Kidney epithelial cell (primary cell): ENCODE measurements at regions not wholly inside any gene's neighbourhood (a gene's known extent, or its start where the extent isn't known, plus 50 kb on each side); places are given as distances from the start of the nearest gene placed in this dataset.

ENCODE experiments used
- DNase-seq: peaks from one replicate; pipeline ENCODE4 v3.0.0-alpha.2; 2010; ENCODE audit warnings: low read depth
- H3K27me3 ChIP-seq: 2 replicates; pipeline ENCODE4 v1.6.0; 2011; ENCODE audit warnings: low read length; ENCODE audit not compliant: control insufficient read depth, insufficient read depth
- H3K36me3 ChIP-seq: 2 replicates; pipeline ENCODE4 v1.5.1; 2011; ENCODE audit warnings: low read length; ENCODE audit not compliant: control insufficient read depth, insufficient read depth
- H3K4me3 ChIP-seq: 2 replicates; pipeline ENCODE4 v1.5.1; 2011; ENCODE audit warnings: low read depth, mild to moderate bottlenecking, control low read depth, low read length
- TF ChIP-seq, protein P1 (sequence below): IDR thresholded peaks from 2 replicates; pipeline ENCODE4 v1.5.1; 2011; ENCODE audit warnings: mild to moderate bottlenecking, moderate library complexity, low read length, control low read depth, inconsistent platforms; ENCODE audit not compliant: insufficient read depth, poor library complexity, severe bottlenecking

GRCh38 chr10:4074545-4075407 is 289.8 kb upstream of the KLF6 start:
- DNase-seq = no peak
- no peak overlapping the region for H3K4me3 ChIP-seq
- H3K36me3 ChIP-seq = no peaks in the 10 kb centered on the region
- H3K27me3 ChIP-seq = no peaks in the 10 kb centered on the region
- TF ChIP-seq, protein P1, sequence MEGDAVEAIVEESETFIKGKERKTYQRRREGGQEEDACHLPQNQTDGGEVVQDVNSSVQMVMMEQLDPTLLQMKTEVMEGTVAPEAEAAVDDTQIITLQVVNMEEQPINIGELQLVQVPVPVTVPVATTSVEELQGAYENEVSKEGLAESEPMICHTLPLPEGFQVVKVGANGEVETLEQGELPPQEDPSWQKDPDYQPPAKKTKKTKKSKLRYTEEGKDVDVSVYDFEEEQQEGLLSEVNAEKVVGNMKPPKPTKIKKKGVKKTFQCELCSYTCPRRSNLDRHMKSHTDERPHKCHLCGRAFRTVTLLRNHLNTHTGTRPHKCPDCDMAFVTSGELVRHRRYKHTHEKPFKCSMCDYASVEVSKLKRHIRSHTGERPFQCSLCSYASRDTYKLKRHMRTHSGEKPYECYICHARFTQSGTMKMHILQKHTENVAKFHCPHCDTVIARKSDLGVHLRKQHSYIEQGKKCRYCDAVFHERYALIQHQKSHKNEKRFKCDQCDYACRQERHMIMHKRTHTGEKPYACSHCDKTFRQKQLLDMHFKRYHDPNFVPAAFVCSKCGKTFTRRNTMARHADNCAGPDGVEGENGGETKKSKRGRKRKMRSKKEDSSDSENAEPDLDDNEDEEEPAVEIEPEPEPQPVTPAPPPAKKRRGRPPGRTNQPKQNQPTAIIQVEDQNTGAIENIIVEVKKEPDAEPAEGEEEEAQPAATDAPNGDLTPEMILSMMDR = no peak

DNA sequence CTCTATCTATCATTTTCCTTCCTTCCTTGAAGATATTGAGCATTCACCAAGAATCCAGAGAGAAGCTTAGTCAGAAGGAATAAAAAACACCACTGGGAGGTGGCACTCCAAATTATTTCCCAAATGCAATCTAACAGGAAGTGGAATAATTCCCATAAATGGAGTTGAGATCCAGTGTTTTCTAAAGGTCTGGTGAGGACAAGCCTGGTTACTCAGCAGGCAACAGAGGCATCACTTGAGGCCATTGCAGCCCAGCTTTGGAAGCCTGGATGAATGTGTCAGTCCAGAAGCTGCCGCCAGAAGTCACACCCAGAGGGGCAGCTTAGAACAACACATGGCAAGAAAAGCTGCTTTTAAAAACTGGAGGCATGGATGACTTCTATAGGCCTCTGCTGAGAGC is 288.9 kb upstream of the KLF6 start:
- Histone ChIP-seq H3K27me3 (no peaks in the 10 kb centered on the region), H3K4me3 (no peak overlapping the region), H3K36me3 (no peaks in the 10 kb centered on the region)
- TF ChIP-seq, protein P1 = no peak
- DNase-seq = peak; percentile 7

DNA sequence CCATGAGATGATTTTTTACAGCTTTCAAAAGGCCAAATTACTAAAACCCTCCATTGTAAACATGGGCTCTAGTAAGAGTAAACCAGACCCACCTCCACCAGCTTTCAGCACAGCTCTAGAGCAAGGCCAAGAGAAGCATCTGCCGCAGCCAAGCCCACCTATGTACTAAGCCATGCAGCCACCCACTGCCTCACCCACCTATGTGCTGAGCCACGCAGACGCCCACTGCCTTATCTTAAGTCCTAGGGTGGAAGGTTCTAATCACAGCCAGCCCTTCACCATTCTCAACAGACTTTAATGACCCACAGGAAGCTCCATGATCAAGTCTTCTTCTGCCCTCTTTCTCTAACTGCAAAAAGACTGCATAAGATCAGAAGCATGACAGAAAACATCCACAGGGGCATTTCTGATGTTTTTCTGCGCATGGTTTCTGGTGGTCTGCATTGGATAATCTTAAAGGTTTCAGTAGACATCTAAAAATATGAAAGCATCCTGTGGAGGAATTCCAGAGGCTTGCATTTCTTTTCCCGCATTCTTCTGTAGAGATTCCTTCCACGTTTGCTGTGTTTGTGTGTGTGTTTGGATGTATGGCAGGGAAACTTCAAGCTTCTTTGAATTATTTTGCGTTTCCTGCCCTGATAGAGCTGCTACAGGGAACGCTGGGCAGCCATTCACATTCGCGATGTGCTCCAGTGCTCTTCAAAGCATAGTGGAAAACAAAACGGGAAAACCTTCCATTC is 286.1 kb upstream of the KLF6 start:
- Histone ChIP-seq H3K27me3 (no peaks in the 10 kb centered on the region), H3K4me3 (no peak overlapping the region), H3K36me3 (no peaks in the 10 kb centered on the region)
- DNase-seq = no peak
- TF ChIP-seq, protein P1 = no peak

DNA sequence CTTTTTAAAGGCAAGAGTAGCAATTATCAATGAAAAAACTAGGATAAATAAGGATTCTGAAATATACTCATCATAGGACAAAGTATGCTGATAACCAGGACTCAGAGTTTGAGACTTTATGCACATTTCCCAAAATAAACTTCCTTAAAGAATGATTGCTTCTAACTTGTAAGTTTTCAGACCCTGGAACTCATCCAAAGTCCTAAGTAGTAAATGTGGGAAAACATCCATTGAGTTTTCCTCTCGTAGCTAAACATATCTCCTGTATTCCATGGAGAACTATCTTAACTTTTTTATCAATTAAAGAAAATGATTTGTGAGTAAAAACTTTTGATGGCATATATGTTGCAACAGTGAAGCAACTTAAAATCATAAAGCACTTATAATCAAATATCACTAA is 285.2 kb upstream of the KLF6 start:
- H3K36me3 ChIP-seq = no peaks in the 10 kb centered on the region
- TF ChIP-seq, protein P1 = no peak
- no peak for DNase-seq
- no peaks in the 10 kb centered on the region for H3K27me3 ChIP-seq
- H3K4me3 ChIP-seq = no peak overlapping the region

DNA sequence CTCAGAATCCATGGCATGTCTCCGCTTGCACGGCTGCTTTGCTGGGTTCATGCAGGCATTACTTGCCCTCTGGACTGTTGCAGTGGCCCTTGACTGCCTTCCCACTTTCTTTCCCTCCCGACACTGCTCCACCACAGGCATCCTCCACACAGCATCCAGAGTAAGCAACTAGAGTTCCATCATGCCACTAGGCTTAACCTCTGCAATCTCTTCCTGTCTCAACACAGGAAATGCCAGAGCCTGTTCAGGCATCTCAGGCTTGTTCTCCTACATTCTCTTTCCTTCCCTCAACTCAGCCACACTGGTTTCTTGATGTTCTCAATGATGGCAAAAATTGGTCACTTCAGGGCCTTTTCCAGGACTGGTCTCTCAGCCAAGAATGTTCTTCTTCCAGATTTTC is 284.5 kb upstream of the KLF6 start:
- TF ChIP-seq, protein P1 = no peak
- Histone ChIP-seq H3K27me3 (no peaks in the 10 kb centered on the region), H3K36me3 (no peaks in the 10 kb centered on the region), H3K4me3 (no peak overlapping the region)
- DNase-seq = no peak
